ENCODE measurements at regions not wholly inside any gene's neighbourhood (a gene's known extent, or its start where the extent isn't known, plus 50 kb on each side); places are given as distances from the start of the nearest gene placed in this dataset.

GRCh38 chr11:69972351-69972802 is 105.7 kb upstream of the ANO1 start:
- no peak for DNase-seq (ENCODE audit: low spot score)

GRCh38 chr11:69974528-69974927 is 103.6 kb upstream of the ANO1 start:
- no peak for DNase-seq (ENCODE audit: low spot score)

GRCh38 chr11:69975822-69976221 is 102.3 kb upstream of the ANO1 start:
- no peak for DNase-seq (ENCODE audit: low spot score)

- DNase-seq (ENCODE audit: low spot score): no peak
These were observed 101.3 kb upstream of the ANO1 start for GRCh38 chr11:69976794-69977193.

GRCh38 chr11:69977951-69978350 is 100.2 kb upstream of the ANO1 start:
- DNase-seq (ENCODE audit: low spot score): no peak

GRCh38 chr11:69978841-69979614 is 99.1 kb upstream of the ANO1 start:
- DNase-seq (ENCODE audit: low spot score): no peak

- DNase-seq (ENCODE audit: low spot score): no peak
These were observed 98.5 kb upstream of the ANO1 start for GRCh38 chr11:69979632-69980031.

- DNase-seq (ENCODE audit: low spot score): no peak
These were observed 96.9 kb upstream of the ANO1 start for GRCh38 chr11:69981119-69981784.

GRCh38 chr11:69982690-69983570 is 95.2 kb upstream of the ANO1 start:
- no peak for DNase-seq (ENCODE audit: low spot score)

GRCh38 chr11:69983571-69983877 is 94.6 kb upstream of the ANO1 start:
- no peak for DNase-seq (ENCODE audit: low spot score)

- no peak for DNase-seq (ENCODE audit: low spot score)
These were observed 94.1 kb upstream of the ANO1 start for GRCh38 chr11:69983897-69984438.

GRCh38 chr11:69984457-69985261 is 93.5 kb upstream of the ANO1 start:
- no peak for DNase-seq (ENCODE audit: low spot score)

- DNase-seq (ENCODE audit: low spot score): no peak
These were observed 92.8 kb upstream of the ANO1 start for GRCh38 chr11:69985331-69985640.

GRCh38 chr11:69985641-69986439 is 92.3 kb upstream of the ANO1 start:
- no peak for DNase-seq (ENCODE audit: low spot score)

GRCh38 chr11:69986440-69986787 is 91.7 kb upstream of the ANO1 start:
- DNase-seq (ENCODE audit: low spot score): no peak

GRCh38 chr11:69986830-69987229 is 91.3 kb upstream of the ANO1 start:
- DNase-seq (ENCODE audit: low spot score): no peak

- no peak for DNase-seq (ENCODE audit: low spot score)
These were observed 86.1 kb upstream of the ANO1 start for GRCh38 chr11:69992026-69992425.

- no peak for DNase-seq (ENCODE audit: low spot score)
These were observed 85.0 kb upstream of the ANO1 start for GRCh38 chr11:69992943-69993694.

- DNase-seq (ENCODE audit: low spot score): no peak
These were observed 83.3 kb upstream of the ANO1 start for GRCh38 chr11:69994810-69995209.

- no peak for DNase-seq (ENCODE audit: low spot score)
These were observed 82.4 kb upstream of the ANO1 start for GRCh38 chr11:69995697-69996096.
